ENCODE measurements at regions not wholly inside any gene's neighbourhood (a gene's known extent, or its start where the extent isn't known, plus 50 kb on each side); places are given as distances from the start of the nearest gene placed in this dataset.

DNA sequence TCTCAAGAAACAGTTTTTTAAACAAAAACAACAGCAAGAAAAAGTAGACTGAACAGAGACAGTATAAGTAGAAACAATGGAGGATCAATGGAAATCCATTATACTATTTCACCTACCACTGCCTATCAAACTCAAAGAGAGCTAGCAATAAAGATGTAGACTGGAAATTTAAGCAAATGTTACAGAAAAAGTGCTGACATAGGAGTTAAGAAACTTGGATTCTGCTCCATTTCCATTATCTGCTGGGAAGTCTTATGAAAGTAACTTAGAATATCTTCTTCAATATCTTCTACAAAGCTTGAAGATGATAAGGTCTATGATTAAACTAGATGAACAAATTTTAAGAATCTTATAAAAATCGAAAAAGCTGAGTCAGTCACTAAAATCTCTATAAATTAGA lies 1469.8 kb upstream of the C9orf72 start:
- H3K4me1 ChIP-seq (ENCODE audit: control insufficient read depth, low read length): no peaks in the 10 kb centered on the region
- H3K36me3 ChIP-seq (ENCODE audit: control insufficient read depth, low read length): no peaks in the 10 kb centered on the region
- no peak overlapping the region for H3K4me2 ChIP-seq (ENCODE audit: low read length)
- no peaks in the 10 kb centered on the region for H3F3A ChIP-seq (ENCODE audit: control insufficient read depth, insufficient read depth)
- no peaks in the 10 kb centered on the region for H4K20me1 ChIP-seq (ENCODE audit: control insufficient read depth, insufficient read depth, low read depth, low read length)
- no peaks in the 10 kb centered on the region for H3K9me2 ChIP-seq (replicated peaks; ENCODE audit: control insufficient read depth, low read length)
- no peaks in the 10 kb centered on the region for H3K9me3 ChIP-seq (ENCODE audit: control insufficient read depth, insufficient read depth, low read length)
- H3K27ac ChIP-seq (ENCODE audit: low read depth, low read length): no peak overlapping the region
- TF ChIP-seq, protein P1, sequence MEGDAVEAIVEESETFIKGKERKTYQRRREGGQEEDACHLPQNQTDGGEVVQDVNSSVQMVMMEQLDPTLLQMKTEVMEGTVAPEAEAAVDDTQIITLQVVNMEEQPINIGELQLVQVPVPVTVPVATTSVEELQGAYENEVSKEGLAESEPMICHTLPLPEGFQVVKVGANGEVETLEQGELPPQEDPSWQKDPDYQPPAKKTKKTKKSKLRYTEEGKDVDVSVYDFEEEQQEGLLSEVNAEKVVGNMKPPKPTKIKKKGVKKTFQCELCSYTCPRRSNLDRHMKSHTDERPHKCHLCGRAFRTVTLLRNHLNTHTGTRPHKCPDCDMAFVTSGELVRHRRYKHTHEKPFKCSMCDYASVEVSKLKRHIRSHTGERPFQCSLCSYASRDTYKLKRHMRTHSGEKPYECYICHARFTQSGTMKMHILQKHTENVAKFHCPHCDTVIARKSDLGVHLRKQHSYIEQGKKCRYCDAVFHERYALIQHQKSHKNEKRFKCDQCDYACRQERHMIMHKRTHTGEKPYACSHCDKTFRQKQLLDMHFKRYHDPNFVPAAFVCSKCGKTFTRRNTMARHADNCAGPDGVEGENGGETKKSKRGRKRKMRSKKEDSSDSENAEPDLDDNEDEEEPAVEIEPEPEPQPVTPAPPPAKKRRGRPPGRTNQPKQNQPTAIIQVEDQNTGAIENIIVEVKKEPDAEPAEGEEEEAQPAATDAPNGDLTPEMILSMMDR (IDR thresholded peaks at IDR 0.05; ENCODE audit: low read depth, low read length, poor library complexity, severe bottlenecking): no peak
- no peak for TF ChIP-seq EZH2phosphoT487 (IDR thresholded peaks at IDR 0.05; ENCODE audit: borderline replicate concordance, low read length)
- H3K79me2 ChIP-seq (ENCODE audit: control insufficient read depth, low read length): no peaks in the 10 kb centered on the region
- no peak overlapping the region for H3K4me3 ChIP-seq (ENCODE audit: low read length)
- no peaks in the 10 kb centered on the region for H3K27me3 ChIP-seq (ENCODE audit: control insufficient read depth, low read length)

DNA sequence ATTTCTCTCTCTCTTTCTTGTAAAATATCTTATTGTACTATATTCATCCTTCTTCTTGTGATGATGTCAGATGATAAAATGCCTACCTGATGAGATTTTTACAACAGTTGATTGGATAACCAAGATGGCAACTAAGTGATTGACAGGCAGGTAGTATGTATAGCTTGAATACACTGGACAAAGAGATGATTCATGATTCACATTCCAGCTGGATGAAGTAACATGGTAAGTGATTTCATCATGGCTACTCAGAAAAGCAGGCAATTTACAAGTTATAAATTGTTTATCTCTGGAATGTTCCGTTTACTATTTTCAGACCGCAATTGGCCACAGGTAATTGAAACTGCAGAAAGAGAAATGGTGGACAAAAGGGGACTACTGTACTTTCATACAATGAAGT lies 1471.7 kb upstream of the C9orf72 start:
- H3K9me2 ChIP-seq (replicated peaks; ENCODE audit: control insufficient read depth, low read length): no peaks in the 10 kb centered on the region
- no peak overlapping the region for H3K4me3 ChIP-seq (ENCODE audit: low read length)
- no peak overlapping the region for H3K4me2 ChIP-seq (ENCODE audit: low read length)
- no peaks in the 10 kb centered on the region for H3K79me2 ChIP-seq (ENCODE audit: control insufficient read depth, low read length)
- no peaks in the 10 kb centered on the region for H4K20me1 ChIP-seq (ENCODE audit: control insufficient read depth, insufficient read depth, low read depth, low read length)
- H3K36me3 ChIP-seq (ENCODE audit: control insufficient read depth, low read length): no peaks in the 10 kb centered on the region
- TF ChIP-seq, protein P1 (IDR thresholded peaks at IDR 0.05; ENCODE audit: low read depth, low read length, poor library complexity, severe bottlenecking): no peak
- TF ChIP-seq EZH2phosphoT487 (IDR thresholded peaks at IDR 0.05; ENCODE audit: borderline replicate concordance, low read length): no peak
- H3F3A ChIP-seq (ENCODE audit: control insufficient read depth, insufficient read depth): no peaks in the 10 kb centered on the region
- H3K27ac ChIP-seq (ENCODE audit: low read depth, low read length): no peak overlapping the region
- no peaks in the 10 kb centered on the region for H3K4me1 ChIP-seq (ENCODE audit: control insufficient read depth, low read length)
- no peaks in the 10 kb centered on the region for H3K27me3 ChIP-seq (ENCODE audit: control insufficient read depth, low read length)
- no peaks in the 10 kb centered on the region for H3K9me3 ChIP-seq (ENCODE audit: control insufficient read depth, insufficient read depth, low read length)

DNA sequence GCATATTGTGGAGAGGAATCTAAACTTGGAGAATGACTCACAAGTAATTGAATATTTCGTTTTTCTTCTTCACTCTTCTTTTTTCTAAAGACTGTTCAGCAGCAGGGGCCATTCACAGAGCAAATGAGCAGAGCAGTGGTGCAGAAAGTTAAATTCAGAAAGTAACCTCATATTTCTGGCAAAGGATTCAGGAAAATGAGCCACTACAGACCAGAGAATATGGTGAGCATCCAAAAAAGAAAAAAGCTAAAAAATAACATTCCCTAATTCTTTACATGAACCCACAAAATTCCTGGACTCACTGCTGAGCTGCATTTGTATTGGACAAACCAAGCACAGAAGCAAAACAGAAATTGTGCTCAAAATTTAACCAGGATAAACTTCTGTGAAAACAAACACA lies 1486.8 kb upstream of the C9orf72 start:
- no peaks in the 10 kb centered on the region for H3K79me2 ChIP-seq (ENCODE audit: control insufficient read depth, low read length)
- H4K20me1 ChIP-seq (ENCODE audit: control insufficient read depth, insufficient read depth, low read depth, low read length): no peaks in the 10 kb centered on the region
- TF ChIP-seq EZH2phosphoT487 (IDR thresholded peaks at IDR 0.05; ENCODE audit: borderline replicate concordance, low read length): no peak
- TF ChIP-seq, protein P1 (IDR thresholded peaks at IDR 0.05; ENCODE audit: low read depth, low read length, poor library complexity, severe bottlenecking): no peak
- no peak overlapping the region for H3K4me2 ChIP-seq (ENCODE audit: low read length)
- H3K4me3 ChIP-seq (ENCODE audit: low read length): no peak overlapping the region
- no peaks in the 10 kb centered on the region for H3K9me2 ChIP-seq (replicated peaks; ENCODE audit: control insufficient read depth, low read length)
- no peaks in the 10 kb centered on the region for H3K27me3 ChIP-seq (ENCODE audit: control insufficient read depth, low read length)
- no peaks in the 10 kb centered on the region for H3K36me3 ChIP-seq (ENCODE audit: control insufficient read depth, low read length)
- no peaks in the 10 kb centered on the region for H3K9me3 ChIP-seq (ENCODE audit: control insufficient read depth, insufficient read depth, low read length)
- no peaks in the 10 kb centered on the region for H3F3A ChIP-seq (ENCODE audit: control insufficient read depth, insufficient read depth)
- no peaks in the 10 kb centered on the region for H3K4me1 ChIP-seq (ENCODE audit: control insufficient read depth, low read length)
- H3K27ac ChIP-seq (ENCODE audit: low read depth, low read length): no peak overlapping the region

DNA sequence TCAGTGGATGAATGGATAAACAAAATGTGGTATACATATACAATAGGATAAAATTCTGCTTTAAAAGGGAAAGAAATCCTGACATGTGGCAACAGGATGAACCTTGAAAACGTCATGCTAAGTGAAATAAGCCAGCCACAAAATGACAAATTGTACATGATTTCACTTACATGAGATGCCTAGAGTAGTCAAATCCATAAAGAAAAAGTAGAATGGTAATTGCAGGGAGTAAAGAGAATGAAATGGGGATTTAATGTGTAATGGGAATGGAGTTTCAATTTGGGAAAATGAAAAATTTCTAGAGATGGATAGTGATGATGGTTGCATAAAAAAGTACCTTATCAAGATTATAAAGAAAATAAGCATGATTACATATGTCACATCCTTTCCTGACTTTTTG lies 1489.2 kb upstream of the C9orf72 start:
- H3K4me3 ChIP-seq (ENCODE audit: low read length): no peak overlapping the region
- no peaks in the 10 kb centered on the region for H3K36me3 ChIP-seq (ENCODE audit: control insufficient read depth, low read length)
- H3K27me3 ChIP-seq (ENCODE audit: control insufficient read depth, low read length): no peaks in the 10 kb centered on the region
- H3F3A ChIP-seq (ENCODE audit: control insufficient read depth, insufficient read depth): no peaks in the 10 kb centered on the region
- H3K4me2 ChIP-seq (ENCODE audit: low read length): no peak overlapping the region
- TF ChIP-seq EZH2phosphoT487 (IDR thresholded peaks at IDR 0.05; ENCODE audit: borderline replicate concordance, low read length): no peak
- TF ChIP-seq, protein P1 (IDR thresholded peaks at IDR 0.05; ENCODE audit: low read depth, low read length, poor library complexity, severe bottlenecking): no peak
- no peak overlapping the region for H3K27ac ChIP-seq (ENCODE audit: low read depth, low read length)
- H3K9me3 ChIP-seq (ENCODE audit: control insufficient read depth, insufficient read depth, low read length): no peaks in the 10 kb centered on the region
- no peaks in the 10 kb centered on the region for H4K20me1 ChIP-seq (ENCODE audit: control insufficient read depth, insufficient read depth, low read depth, low read length)
- no peaks in the 10 kb centered on the region for H3K9me2 ChIP-seq (replicated peaks; ENCODE audit: control insufficient read depth, low read length)
- no peaks in the 10 kb centered on the region for H3K4me1 ChIP-seq (ENCODE audit: control insufficient read depth, low read length)
- no peaks in the 10 kb centered on the region for H3K79me2 ChIP-seq (ENCODE audit: control insufficient read depth, low read length)

Data from DOHH2 (cell line).